Glomerular endothelial cell (primary cell): ENCODE measurements at regions not wholly inside any gene's neighbourhood (a gene's known extent, or its start where the extent isn't known, plus 50 kb on each side); places are given as distances from the start of the nearest gene placed in this dataset.
A peak's percentile ranks its signal among the peaks of the same experiment; 100 is the strongest.

ENCODE experiments used
- DNase-seq: peaks from one replicate; pipeline ENCODE4 v3.0.0-alpha.2; 2011; ENCODE audit warnings: low read depth, low spot score; ENCODE audit errors: extremely low read depth

DNA sequence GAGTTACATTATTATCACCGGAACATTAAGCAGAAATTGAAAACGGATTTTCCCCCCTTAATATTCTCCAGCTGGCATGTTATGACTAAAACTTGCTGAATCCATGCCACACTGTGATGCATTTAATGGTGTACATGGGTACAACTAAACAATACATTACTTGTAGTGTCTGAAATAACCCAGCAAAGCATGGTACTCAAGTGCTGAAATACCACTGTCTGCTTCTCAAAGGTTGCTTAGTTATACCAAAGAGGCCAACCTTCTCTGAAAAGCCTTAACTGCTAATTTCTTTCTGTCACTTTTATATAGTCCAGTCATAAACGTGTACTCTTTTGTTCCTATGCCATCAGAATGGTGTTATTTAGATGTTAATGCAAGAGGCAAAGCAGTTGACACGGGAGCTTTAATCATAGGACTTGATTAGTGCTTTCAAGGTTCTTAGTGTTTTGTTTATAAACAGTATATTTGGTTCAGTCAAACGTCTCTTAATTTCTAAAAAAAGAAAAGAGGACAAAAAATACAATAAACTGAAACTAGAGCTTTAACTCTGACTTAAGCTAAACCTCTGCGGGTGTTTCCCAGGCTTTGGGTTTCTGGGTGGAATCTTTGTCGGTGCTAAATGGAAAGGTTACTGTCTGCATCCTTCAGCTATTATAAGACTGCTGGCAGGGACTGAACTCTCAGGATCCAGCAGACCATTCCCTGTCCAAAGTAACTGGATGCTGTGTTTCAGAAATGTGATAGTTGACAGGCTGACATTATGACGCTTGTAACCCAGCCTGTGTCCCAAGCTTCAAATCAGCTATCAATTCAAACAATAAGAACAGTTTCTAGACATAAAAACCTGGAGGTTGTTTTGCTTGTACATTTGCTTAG is 202.6 kb downstream of the PPP1R3A start:
- no peak for DNase-seq

DNA sequence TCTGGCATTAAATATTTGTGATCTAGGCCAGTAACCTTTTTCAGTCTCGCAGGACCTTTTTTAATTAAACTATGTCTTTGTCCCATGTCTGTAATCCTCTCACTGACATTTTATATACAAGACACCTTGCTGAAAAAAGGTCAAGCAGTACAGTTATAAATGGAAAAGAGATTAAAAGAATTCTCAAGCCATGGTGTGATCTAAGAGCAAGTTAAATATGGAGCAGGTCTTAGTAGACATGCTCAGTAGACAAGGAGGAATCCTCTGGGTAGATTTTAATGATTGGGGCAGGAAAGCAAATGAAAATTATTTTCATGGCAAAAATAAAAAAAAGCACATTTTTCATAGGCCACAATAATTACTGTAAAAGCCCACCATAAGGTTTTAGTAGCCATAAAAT is 203.5 kb downstream of the PPP1R3A start:
- no peak for DNase-seq

DNA sequence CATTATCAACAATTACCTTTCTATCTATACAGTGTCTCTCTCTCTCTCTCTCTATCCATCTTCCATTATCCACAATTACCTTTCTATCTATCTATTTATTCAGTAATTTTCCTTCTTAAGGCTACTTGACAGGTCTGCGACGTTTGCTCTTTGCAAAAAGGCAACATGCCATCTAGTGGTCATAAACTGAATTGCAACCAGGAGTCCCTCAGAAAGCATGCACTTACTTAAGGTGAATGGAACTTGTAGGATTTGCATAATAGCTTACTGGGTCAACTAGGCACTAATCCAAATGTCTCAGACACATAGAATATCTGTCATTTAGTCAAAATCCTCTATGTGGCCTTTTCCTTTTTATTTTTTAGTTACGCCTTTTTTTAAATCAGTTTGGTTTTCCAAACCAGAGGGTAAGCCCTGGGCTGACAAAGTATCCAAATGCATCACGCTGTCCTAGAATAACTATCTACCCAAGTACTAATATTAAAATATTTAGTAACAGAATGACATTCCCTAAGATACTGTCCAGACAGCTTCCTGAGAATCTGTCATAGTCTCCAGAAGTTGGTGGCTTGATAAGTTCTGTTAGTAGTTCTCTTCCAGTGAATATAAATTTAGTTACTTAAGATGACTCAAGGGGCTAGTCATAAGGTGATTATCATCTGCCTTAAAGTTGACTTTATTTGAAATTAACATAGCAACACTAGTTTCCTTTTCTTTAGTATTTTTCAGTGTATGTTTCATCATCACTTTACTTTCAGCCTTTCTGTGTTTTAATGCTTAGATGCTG is 208.3 kb downstream of the PPP1R3A start:
- peak; percentile 76 for DNase-seq

DNA sequence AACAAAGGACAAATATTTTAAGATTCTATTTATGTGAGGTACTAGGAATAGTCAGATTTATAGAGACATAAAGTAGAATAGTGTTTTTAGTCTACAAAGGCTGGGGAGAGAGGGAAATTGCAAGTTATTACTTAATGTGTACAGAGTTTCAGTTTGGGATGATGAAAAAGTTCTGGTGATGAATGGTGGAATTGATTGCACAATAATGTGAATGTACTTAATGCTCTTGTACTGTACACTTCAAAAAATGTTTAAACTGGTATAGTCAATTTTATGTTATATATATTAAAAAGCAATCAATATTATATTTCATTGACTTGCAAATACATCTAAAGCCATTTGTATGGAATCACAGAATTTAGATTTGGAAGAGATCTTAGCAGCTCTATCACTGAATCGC is 213.4 kb downstream of the PPP1R3A start:
- DNase-seq = no peak

DNA sequence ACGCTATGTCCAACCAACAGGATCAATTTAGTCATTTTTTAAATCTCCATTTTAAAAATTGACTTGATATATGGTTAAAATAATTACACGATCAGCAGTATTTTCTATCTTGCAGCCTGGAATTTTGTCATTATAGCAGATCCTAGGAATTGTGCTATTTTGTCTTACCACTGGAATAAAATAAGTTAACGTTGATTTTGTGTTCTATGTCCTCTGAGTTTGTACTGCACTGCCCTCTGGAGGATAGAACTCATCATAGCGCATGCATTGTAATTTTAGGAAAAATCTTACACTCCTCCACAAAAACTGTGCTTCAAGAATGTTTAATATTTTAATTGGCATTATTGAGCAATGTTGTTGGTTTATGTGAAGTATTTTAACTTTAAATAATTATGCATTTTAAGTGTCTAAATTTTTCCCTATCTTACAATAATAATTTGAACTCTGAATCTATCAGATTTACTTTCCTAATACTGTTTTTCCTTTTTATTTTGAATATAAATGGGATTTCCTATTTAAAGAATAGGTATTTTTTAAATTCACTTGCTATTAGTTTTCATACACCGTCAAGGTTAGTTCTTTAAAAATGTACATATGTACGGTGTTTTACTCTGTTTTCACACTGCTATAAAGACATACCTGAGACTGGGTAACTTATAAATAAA is 220.1 kb downstream of the PPP1R3A start:
- no peak for DNase-seq

DNA sequence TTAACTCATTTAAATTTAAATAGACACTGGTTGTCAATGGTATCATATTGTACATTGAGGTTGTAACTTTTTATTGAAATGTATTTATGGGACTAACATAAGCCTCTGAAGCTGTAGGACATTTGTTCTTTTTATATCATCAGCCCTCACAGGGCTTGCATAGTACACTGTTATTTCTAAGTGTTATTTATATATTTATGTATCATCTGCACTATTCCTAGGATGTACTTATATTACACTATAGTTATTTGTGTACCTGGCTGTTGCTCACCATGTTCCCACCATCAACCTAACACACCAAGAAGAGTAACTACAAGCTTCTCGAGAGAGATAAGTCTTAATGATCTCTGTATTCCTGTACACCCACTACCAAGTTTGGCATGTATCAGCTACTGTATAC is 224.7 kb downstream of the PPP1R3A start:
- DNase-seq = no peak

DNA sequence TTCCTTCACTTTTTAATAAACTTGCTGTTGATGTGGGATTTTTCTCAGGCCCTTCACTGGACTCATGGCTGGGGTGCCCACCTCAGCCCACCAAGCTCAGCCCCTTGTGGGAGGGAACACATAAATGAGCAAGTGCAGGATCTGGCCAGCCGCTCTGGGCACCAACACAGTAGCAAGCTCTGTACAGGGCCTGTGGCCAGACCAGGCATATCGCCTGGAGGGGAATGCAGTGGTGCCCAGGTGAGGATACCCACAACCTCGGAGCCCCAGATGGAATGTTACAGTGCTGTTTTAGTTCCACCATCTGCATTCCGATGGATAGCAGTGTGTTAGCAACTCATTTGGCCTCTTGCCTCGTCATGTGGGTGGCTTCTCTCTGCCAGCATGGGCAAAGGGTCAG is 234.6 kb downstream of the PPP1R3A start:
- DNase-seq = no peak

DNA sequence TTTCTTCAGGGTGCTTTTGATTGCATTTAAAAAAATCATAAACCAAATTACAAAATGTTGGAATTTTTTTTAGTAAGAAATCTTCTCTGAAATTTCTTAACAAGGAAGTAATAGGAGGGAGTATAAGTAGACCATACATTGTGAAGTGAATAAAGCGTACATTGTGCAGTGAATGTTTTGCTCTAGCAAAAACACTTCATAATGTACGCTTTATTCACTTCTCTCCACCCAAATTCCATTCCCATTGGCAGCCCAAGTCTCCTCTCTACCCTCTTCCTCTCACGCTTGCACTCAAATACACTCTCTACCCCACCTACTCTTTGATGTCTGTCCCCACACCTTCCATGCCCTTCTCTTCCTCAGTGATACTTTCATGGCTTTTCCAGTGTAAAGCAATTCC is 241.0 kb downstream of the PPP1R3A start:
- no peak for DNase-seq

DNA sequence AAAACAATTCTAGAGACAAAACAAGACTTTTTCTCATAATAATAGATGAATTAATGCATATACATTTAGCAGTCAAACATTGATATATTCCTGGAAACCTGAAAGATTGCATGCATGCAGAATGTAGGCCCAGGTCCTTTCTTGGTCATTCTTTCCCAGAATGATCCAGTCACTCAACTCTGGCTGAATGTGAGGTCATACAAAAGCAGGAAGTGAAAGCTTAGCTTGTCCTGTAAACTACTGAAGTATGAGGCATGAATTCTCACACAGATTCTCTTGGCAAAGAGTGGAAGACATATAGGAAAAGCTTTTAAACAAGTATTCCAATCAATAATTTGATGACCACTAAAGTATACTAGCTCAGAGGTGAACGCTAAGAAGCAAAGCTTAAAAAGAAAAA is 253.9 kb downstream of the PPP1R3A start:
- no peak for DNase-seq

DNA sequence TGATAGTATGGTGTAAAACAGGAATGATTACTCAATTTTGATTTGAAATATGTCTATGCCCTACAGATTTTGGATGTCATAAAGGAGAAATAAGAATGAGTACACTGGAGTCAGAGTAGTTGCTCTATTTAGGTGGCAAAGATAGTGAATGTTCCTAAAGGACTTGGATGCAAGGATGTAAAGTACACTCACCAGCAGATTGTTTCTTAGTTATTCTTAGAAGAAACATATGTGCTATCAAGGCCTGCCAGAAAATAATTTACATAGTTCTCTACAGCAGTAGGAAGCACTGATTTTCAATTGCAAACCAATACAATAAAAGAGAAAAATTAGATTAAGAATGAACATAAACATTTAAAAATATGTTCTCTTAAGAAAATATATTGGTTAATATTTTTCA is 259.4 kb downstream of the PPP1R3A start:
- DNase-seq = no peak

DNA sequence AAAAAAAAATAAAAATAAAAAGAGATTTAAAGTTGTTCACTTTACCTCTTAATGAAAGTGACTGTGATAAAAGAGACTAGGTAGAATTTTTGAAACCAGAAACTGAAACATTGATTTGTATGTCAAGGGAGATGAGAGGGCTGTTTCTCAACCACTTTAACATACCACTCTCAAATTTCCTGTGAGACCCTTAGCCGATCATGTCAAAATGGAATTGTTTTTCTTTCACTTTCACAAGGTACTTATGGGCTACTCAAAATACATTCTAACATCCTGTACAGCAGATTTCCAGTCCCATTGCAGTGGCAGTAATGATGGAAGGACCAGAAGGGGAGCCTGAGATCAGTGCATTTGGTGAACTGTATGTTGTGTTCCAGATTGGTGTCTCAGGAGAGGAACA is 261.2 kb downstream of the PPP1R3A start:
- no peak for DNase-seq

DNA sequence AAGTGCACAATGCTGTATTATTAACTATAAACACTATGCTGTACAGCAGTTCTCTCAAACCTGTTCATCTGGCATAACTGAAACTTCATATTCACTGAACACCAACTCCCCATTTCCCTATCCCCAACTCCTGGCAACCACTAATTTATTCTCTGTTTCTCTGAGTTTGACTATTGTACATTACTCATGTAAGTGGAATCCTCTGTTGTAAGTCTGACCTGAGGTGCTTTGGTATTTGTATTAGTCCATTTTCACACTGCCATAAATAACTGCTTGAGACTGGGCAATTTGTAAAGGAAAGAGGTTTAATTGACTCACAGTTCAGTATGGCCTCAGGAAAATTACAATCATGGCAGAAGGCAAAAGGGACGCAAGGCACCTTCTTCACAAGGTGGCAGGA is 266.3 kb downstream of the PPP1R3A start:
- DNase-seq = no peak

DNA sequence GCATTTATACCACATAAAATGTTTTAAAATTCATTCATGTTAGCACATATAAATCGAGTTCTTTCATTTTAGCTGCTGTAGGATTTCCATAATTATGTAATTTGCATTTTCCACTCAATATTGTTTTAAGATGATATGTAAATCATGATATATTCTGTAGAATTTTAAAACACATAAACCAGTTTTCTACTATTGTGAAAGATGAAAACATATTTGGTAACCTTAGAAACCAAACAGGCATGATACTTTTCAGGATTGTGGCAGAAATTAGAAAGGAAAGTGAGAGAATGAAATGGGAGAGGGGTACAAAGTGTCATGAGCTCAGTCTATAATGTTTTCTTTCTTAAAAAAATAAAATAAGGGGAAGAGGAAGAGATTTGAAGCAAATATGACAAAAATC is 269.3 kb downstream of the PPP1R3A start:
- no peak for DNase-seq

DNA sequence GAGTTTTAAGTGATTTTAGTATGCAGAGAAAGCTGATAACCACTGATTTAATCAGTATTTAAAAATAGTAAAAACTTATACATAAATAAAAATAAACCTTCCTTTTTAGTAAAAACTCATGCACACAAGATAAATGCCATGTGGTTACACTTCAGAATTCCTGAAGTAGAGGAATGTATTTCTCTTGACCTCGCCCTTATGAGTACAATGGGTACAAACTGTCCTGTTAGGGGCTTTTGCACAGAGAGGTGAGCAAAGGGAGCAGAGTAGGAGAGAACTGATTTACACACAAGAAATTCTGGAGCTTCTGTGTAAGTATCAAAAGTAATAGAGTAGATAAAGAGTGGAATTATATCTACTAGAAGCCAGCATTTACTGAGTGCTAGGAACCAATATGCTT is 279.6 kb downstream of the PPP1R3A start:
- DNase-seq = no peak

DNA sequence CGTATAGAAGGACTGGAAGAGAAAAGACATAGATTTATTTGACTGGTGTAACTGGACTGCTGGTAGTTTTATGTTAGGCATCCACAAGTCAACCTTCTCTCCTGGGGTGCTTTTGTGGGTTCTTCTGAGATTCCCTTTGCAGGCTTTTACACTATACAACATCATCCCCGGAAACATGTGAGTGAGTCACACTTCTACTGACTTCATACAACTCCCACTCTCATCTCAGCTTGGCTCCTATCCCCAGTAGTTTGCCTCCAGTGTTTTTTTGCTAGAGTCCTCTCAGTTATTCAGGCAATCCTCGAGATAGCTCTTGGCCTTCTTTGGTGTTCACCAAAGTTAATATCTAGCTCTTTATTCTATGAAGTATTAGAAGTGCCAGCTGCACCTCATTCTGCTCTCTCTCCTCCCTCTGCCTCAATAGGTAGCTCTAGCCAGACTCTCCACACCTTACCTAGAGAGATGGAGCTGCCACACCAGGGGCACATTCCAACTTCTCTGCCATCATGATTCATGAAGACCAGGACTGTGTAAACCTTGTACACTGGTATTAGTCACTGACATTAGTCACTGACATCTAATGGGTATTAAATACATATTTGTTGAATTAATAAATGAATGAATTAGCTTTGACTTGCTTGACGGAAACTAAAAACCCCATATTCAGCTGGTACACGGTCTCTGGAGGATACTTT is 281.9 kb downstream of the PPP1R3A start:
- DNase-seq = no peak

DNA sequence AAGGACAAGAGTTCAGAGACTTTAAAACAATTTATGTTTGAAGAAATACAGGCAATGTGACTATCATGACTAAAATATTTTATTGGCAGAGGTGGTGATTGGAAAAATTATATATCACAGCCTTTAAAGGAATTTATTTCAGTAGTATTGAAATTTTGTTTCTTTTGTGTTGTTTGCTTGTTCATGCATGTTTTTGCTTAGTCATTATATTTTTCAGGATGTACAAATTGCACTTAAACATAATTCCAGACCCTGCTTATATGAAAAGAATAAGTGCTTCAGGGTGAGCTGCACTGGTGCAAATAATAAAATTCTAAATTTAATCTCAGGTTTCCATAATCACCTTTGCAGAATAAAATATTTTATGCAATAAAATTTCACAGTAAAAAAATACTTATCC is 283.3 kb downstream of the PPP1R3A start:
- no peak for DNase-seq

DNA sequence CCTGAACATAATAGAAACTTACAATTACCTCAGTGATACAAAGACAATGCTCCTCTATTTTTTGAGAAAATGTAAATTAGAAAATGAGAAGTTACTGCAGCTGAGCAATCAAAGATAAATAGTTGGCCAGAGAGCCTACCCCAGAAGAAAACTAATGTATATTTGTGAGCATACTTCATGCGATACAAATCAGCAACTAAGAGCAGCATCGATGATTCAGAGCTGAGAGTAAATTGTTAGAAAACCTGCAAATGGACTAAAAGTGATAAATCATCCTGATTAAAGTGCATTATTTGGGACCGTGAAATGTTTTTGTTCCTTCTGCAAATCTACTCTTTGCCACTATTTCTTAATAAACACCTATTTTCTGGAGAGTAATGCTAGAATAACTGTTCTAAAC is 285.7 kb downstream of the PPP1R3A start:
- DNase-seq = no peak

DNA sequence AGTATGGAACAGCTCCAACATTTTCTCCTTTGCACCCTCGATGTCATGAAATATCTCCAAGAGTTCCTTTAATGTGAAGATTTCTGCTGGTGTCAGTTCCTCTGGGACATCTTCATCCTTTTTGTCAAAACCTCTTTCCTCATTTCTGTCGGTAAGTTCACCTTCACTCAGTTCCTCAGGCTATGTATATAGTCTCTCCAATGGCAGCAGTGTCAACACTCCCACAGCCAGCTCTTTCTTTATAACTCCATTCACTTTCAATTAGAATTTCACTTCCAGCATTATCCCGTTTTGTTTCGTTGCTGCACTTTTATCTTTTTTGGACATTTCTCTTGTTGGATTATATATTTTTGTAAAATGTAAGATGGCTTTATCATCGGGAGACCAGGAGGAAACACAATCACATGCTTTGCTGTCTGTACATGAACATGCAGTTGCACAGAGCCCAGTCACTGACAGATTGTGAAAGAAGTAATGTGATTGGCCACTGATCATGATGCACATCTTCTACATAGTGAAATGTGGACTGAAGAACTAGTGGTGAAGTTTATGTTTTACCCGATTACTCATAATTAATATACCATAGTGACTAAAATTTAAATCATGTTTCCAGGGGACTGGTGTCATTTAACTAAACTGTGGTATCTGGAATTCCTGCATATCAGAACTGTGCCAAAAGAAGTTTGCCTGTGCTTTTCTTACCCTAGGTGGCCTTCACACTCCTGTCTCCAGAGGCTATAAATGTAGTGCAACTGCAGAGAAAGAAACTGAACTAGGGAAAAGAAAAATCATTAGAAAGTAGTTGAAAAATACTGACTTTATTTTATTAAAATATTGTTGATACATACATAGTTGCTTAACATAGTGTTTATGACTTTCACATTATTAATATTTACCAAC is 289.6 kb downstream of the PPP1R3A start:
- DNase-seq = no peak

DNA sequence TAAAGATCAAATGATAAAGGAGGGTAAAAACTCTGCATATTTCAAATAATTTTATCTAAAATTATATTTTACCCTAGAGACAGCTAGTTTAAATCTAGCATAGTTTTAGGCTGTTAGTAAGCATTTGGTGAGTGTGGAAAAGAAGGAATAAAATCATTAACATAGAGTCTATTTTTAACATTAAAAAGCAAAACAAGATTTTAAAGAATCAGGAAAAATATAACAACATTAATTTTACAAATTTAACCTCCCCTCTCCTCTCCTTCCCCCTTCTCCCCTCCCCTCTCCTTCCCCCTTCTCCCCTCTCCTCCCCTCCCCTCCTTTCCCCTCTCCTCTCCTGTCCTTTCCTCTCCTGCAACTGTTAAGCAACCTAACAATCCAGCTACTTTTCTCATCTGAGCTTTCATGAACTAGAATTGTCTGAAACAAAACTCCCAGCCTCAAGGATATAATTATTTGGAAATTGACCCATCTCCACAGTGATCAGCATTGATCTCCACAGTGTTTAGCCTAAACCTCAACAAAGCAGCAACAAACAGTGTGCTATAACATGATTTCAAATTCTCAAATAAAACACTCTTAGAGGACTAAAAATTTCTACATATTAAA is 293.2 kb downstream of the PPP1R3A start:
- DNase-seq = no peak

DNA sequence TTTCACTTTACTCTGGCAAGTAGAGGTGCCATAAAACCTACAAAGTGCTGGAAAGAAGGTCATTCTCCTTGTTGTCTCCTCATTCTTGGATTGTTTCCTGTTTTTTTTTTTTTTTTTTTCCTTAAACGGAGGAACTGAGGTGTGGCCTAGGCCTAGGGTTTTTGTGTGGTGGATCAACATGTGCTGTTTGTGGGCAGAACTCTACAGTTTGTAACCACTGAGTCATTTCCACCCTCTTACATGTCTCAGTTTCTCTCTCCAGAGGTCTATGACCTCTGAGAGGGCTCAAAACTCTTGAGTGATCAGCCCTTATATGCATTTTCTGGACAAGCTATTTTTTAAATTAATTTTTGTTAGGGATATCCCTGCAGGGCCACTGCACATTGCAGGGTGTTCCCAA is 296.0 kb downstream of the PPP1R3A start:
- no peak for DNase-seq
